ENCODE measurements at regions not wholly inside any gene's neighbourhood (a gene's known extent, or its start where the extent isn't known, plus 50 kb on each side); places are given as distances from the start of the nearest gene placed in this dataset.

GRCh38 chr10:88082806-88083596 lies 219.6 kb downstream of the PTEN start:
- Mint-ChIP-seq H3K9me3 (no peaks in the 10 kb centered on the region), H3K4me1 (peaks cover 34 to 35% of the 10 kb centered on the region in 2 donors), H3K4me3 (peak overlapping the region; percentile 35), H3K27ac (peak overlapping the region in 1 of 2 donors; percentile 51), H3K36me3 (no peaks in the 10 kb centered on the region), H3K27me3 (ENCODE audit: low read depth in 2 of 2) (peaks cover 23 to 31% of the 10 kb centered on the region in 2 donors)
- WGBS (ENCODE audit: insufficient coverage) = no CpG with 5 or more reads among the region's 1 CpG
- DNase-seq (no peak), ATAC-seq (peak; percentile 80 to 89 (median 80))
- no peak overlapping the region for H3K4me3 ChIP-seq (ENCODE audit: low read length)
- H3K9me3 ChIP-seq (ENCODE audit: control insufficient read depth, insufficient read depth, low read length) = no peaks in the 10 kb centered on the region
- H3K4me1 ChIP-seq (ENCODE audit: control insufficient read depth, insufficient read depth, low read length) = peaks cover 13% of the 10 kb centered on the region
- H3K27me3 ChIP-seq (ENCODE audit: control insufficient read depth, insufficient read depth, low read length) = no peaks in the 10 kb centered on the region
- H3K36me3 ChIP-seq (ENCODE audit: control insufficient read depth, insufficient read depth, low read length) = no peaks in the 10 kb centered on the region
- no peak overlapping the region for H3K27ac ChIP-seq (ENCODE audit: low read length)
- intact Hi-C loops (cut with micrococcal nuclease) = no loop called here
- TF ChIP-seq CTCF (IDR thresholded peaks at IDR 0.05) = no peak

GRCh38 chr10:88083597-88083989 lies 220.2 kb downstream of the PTEN start:
- intact Hi-C loops (cut with micrococcal nuclease) = no loop called here
- no peak for TF ChIP-seq CTCF (IDR thresholded peaks at IDR 0.05)
- Mint-ChIP-seq H3K27me3 (ENCODE audit: low read depth in 2 of 2) (peaks cover 20 to 25% of the 10 kb centered on the region in 2 donors), H3K4me3 (no peak overlapping the region), H3K36me3 (no peaks in the 10 kb centered on the region), H3K9me3 (no peaks in the 10 kb centered on the region), H3K4me1 (peaks cover 33 to 35% of the 10 kb centered on the region in 2 donors), H3K27ac (no peak overlapping the region)
- Histone ChIP-seq H3K4me1 (ENCODE audit: control insufficient read depth, insufficient read depth, low read length) (peaks cover 13% of the 10 kb centered on the region), H3K27me3 (ENCODE audit: control insufficient read depth, insufficient read depth, low read length) (no peaks in the 10 kb centered on the region), H3K27ac (ENCODE audit: low read length) (no peak overlapping the region), H3K36me3 (ENCODE audit: control insufficient read depth, insufficient read depth, low read length) (no peaks in the 10 kb centered on the region), H3K4me3 (ENCODE audit: low read length) (no peak overlapping the region), H3K9me3 (ENCODE audit: control insufficient read depth, insufficient read depth, low read length) (no peaks in the 10 kb centered on the region)
- ATAC-seq (no peak), DNase-seq (no peak)
- WGBS (ENCODE audit: insufficient coverage) = 95% methylated on average over 7 of the region's 7 CpGs

GRCh38 chr10:88086187-88086960 lies 222.9 kb downstream of the PTEN start:
- H3K4me1 ChIP-seq (ENCODE audit: control insufficient read depth, insufficient read depth, low read length) = peaks cover 27% of the 10 kb centered on the region

More at GRCh38 chr10:88086187-88086960, 222.9 kb downstream of the PTEN start:
- H3K27ac ChIP-seq (ENCODE audit: low read length) = no peak overlapping the region
- no peak overlapping the region for H3K4me3 ChIP-seq (ENCODE audit: low read length)
- DNase-seq = no peak
- H3K27me3 ChIP-seq (ENCODE audit: control insufficient read depth, insufficient read depth, low read length) = no peaks in the 10 kb centered on the region
- no peak overlapping the region for H3K27ac Mint-ChIP-seq
- H3K36me3 ChIP-seq (ENCODE audit: control insufficient read depth, insufficient read depth, low read length) = no peaks in the 10 kb centered on the region
- H3K36me3 Mint-ChIP-seq = no peaks in the 10 kb centered on the region
- peaks cover 0 to 13% of the 10 kb centered on the region in 2 donors for H3K27me3 Mint-ChIP-seq (ENCODE audit: low read depth in 2 of 2)
- 80% methylated on average over 8 of the region's 9 CpGs for WGBS (ENCODE audit: insufficient coverage)
- intact Hi-C loops (cut with micrococcal nuclease) = no loop called here
- ATAC-seq = no peak
- H3K9me3 Mint-ChIP-seq = peaks cover 0 to 3% of the 10 kb centered on the region in 2 donors
- H3K9me3 ChIP-seq (ENCODE audit: control insufficient read depth, insufficient read depth, low read length) = no peaks in the 10 kb centered on the region
- peaks cover 42 to 49% of the 10 kb centered on the region in 2 donors for H3K4me1 Mint-ChIP-seq
- no peak overlapping the region for H3K4me3 Mint-ChIP-seq
- TF ChIP-seq CTCF (IDR thresholded peaks at IDR 0.05) = no peak

Data from natural killer cell (primary cell).